Fibroblast of mammary gland (primary cell): ENCODE measurements at regions not wholly inside any gene's neighbourhood (a gene's known extent, or its start where the extent isn't known, plus 50 kb on each side); places are given as distances from the start of the nearest gene placed in this dataset.

Source experiments
- DNase-seq: peaks from one replicate; pipeline ENCODE4 v3.0.0-alpha.2; 2010; ENCODE audit warnings: low read depth
- H3K4me3 ChIP-seq: 2 replicates; pipeline ENCODE4 v1.5.1; 2011; ENCODE audit warnings: low read depth, mild to moderate bottlenecking, low read length, moderate library complexity; ENCODE audit not compliant: control insufficient read depth
- TF ChIP-seq, protein P1 (sequence below): conservative IDR thresholded peaks from 2 replicates; pipeline ENCODE4 v1.5.1; 2011; ENCODE audit warnings: low read depth, low read length, inconsistent platforms; ENCODE audit not compliant: control insufficient read depth, insufficient read depth

DNA sequence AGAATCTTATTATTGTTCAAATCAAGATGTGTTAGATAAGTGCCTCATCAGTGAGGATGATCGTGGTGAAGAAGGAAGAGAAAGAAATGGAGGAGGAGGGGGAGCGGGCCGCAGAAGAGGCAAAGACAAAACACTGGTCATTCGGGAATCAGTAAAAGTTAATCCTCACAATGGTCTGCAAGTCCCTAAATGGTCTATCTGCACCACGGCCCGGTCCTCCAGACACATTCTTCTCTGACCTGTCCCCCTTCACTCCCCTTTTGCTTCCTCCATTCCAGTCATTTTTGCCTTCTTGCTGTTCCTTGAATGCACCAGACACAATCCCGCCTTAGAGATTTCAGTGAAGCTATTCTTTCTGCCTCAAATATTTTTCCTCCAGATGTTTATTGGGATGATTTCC is 240.1 kb upstream of the ADGRL2 start:
- TF ChIP-seq, protein P1, sequence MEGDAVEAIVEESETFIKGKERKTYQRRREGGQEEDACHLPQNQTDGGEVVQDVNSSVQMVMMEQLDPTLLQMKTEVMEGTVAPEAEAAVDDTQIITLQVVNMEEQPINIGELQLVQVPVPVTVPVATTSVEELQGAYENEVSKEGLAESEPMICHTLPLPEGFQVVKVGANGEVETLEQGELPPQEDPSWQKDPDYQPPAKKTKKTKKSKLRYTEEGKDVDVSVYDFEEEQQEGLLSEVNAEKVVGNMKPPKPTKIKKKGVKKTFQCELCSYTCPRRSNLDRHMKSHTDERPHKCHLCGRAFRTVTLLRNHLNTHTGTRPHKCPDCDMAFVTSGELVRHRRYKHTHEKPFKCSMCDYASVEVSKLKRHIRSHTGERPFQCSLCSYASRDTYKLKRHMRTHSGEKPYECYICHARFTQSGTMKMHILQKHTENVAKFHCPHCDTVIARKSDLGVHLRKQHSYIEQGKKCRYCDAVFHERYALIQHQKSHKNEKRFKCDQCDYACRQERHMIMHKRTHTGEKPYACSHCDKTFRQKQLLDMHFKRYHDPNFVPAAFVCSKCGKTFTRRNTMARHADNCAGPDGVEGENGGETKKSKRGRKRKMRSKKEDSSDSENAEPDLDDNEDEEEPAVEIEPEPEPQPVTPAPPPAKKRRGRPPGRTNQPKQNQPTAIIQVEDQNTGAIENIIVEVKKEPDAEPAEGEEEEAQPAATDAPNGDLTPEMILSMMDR: no peak
- no peak overlapping the region for H3K4me3 ChIP-seq
- DNase-seq: no peak

DNA sequence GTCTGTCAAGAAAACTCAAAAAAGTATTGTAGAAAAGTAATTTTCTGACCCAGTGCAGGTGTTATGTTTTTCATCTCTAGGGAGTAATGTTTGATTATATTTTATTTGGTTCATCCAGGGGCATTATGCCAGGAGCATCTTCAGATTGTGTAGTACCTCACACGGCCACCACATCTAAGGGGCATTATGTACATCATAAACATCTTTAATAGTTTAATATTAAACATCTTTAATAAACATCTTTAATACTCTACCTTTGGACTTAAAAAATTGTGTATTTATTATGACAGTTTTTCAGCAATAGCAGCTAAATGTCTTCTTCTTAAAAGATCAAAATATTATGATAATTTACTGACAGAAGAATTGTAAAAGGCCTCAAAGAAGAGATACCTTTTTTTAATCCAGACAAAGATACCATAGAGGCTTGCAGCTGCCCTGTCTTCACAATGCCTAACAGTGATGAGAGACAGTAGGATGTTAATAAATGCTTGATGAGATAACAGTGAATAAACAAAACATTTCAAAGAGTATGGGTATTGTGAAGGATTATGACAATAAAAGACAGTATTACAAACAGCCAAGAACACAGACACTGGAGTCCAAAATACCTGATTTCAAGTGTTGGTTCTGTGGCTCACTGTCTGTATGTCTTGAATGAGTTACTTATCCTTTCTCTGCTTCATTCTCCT is 240.9 kb upstream of the ADGRL2 start:
- H3K4me3 ChIP-seq: no peak overlapping the region
- peak; percentile 30 for DNase-seq
- TF ChIP-seq, protein P1: peak; percentile 34

DNA sequence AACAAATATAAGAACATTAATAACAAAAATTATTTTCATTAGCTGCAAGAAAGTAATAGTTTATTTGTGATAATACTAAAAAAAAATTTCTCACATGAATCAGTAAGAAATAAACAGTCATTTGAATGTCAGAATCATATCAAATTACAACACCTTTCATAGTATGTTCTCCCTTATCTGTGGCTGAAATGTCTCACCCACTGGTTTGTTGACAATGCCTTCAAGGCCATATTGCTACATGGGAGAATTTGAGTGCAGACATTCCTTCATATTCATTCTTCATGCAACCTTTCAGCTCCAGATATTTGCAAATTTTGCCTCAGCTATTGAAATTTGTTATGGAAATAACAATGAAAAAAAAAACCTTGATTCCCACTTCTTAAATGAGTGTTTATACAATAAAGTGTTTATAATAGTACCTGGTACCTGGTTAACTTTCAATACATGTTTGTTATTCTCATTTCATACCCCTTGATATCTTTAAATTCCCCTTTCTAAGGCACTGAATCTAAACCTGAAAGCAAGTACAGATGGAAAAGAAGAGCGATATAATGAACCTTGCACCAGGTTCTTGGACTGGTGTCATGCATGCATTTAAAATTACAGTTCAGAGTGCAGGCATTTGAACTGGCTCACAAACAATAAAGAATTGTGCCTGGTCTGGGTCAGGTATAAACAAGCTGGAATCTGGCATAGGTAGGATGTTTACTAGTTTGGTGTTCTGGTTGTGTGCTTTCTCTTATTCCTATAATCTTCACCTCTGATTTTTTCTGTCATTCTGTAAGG is 242.2 kb upstream of the ADGRL2 start:
- no peak for DNase-seq

DNA sequence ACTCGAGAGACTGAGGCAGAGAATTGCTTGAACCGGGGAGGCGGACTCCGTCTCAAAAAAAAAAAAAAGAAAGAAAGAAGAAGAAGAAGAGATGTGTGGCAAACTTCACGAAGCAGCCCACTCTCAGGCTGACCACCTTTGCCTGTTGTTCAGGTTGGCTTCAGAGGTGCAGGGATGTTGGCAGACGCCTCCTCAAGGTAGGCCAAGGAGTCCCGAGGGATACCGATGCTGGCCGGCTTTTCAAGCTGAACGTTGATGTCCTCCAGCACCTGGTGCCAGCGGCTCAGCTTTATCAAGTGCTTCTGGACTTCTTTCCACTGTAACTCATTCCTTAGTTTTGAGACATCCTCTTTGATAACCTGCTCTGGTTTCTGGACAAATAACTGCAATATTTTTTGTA is 243.8 kb upstream of the ADGRL2 start:
- no peak for DNase-seq
- TF ChIP-seq, protein P1: no peak
- no peak overlapping the region for H3K4me3 ChIP-seq

More for the DNA sequence above, 242.2 kb upstream of the ADGRL2 start:
- TF ChIP-seq, protein P1: no peak
- no peak overlapping the region for H3K4me3 ChIP-seq

DNA sequence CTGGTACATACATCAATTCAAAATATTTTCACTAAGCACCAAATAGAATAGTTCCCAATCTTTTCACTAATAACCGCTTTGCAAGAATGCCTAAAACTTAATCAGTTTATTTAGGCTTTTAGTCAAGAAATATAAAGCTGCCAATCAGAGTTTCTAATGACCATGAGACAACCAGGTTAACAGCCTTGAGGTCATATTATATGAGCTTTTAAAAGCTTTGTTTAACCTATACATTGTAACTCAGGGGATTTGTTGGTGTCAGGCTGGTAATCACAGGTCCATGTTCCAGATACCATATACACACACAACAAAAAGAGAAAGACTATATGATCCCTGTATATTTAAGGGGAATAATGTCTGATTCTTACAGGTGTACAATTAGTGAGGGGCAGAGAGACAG is 246.2 kb upstream of the ADGRL2 start:
- no peak for DNase-seq
- TF ChIP-seq, protein P1: no peak
- no peak overlapping the region for H3K4me3 ChIP-seq

DNA sequence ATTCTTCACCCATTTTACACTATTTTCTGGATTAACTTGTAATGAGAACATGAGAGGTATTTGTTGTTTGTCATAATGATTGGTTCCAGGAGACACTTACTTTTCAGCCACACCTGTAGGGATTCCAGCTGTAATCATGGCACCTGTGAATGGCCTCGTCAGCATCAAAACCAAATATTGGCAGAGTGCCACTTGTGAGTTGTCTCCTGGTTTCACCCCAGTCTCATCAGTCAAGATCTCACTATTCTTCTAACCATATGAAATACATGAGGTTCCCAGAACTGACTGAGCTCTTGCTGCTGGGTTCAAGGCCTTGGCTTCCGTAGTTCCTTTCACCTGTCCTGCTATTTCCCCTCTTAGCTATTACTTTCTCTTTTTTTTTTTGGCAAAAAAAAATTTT is 246.6 kb upstream of the ADGRL2 start:
- TF ChIP-seq, protein P1: no peak
- H3K4me3 ChIP-seq: no peak overlapping the region
- DNase-seq: no peak
